ENCODE measurements at regions not wholly inside any gene's neighbourhood (a gene's known extent, or its start where the extent isn't known, plus 50 kb on each side); places are given as distances from the start of the nearest gene placed in this dataset.

DNA sequence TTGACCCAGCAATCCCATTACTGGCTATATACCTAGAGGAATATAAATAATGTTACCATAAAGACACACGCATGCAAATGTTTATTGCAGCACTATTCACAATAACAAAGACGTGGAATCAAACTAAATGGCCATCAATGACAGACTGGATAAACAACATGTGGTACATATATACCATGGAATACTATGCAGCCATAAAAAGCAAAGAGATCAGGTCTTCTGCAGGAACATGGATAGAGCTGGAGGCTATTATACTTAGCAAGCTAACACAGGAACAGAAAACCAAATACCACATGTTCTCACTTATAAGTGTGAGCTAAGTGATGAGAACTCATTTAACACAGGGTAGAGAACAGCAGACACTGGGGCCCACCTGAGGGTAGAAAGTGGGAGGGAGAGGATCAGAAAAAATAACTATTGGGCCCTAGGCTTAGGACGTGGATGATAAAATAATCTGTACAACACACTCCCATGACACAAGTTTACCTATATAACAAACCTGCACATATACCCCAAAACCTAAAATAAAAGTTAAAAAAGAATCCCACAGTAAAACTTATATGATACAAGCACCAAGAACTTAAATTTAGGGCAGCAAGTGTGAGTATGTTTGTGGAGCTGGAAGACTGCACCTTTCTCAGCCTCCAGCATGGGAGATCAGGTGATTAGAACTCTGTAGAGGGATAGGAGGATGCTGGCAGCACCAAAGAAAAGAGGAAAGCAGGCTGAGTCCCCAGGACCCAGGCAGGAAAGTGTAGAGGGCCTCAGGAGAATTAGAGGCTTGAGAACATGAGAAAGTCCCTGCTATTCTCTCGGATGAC is 320.8 kb upstream of the USP24 start:
- no peak overlapping the region for H3K27ac ChIP-seq (ENCODE audit: low read length)
- no CpG with 5 or more reads among the region's 4 CpGs for WGBS (ENCODE audit: insufficient coverage, insufficient read length)
- H3K4me3 ChIP-seq (ENCODE audit: low read length), result no peak overlapping the region
- no peak for DNase-seq (ENCODE audit: low read depth, low spot score)
- H3K9me3 ChIP-seq (ENCODE audit: control insufficient read depth, insufficient read depth, low read length), result no peaks in the 10 kb centered on the region
- no peaks in the 10 kb centered on the region for H3K4me1 ChIP-seq (ENCODE audit: control insufficient read depth, insufficient read depth, low read length)
- no peaks in the 10 kb centered on the region for H3K27me3 ChIP-seq (ENCODE audit: control insufficient read depth, insufficient read depth, low read length)
- no peaks in the 10 kb centered on the region for H3K36me3 ChIP-seq (ENCODE audit: control insufficient read depth, insufficient read depth, low read length)

DNA sequence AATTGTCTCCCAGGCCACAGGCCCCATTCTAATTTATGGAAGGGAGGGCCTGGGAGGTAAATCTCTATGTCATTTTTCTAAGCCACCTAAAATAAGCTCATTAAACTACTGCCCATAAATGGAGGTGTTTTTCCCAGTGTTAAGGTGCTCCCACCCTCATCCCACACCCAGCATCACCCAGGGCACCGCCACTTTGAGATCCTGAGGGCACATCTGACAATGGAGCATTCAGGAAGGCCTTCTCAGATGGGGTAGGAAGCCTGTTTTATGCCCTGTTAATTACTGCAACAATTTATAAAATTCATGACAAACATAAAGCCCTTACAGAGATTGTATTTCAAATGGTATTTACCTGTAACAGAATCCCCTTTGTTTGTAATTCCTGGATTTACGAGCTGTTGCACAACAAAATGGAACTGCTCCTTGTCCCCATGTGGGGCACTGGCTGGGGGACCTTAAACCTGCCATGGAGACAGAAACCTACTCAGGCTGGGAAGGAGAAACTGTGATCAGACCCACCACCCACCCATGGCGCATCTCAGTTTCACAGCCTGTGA is 319.5 kb upstream of the USP24 start:
- Histone ChIP-seq H3K4me3 (ENCODE audit: low read length) (no peak overlapping the region), H3K9me3 (ENCODE audit: control insufficient read depth, insufficient read depth, low read length) (no peaks in the 10 kb centered on the region), H3K27me3 (ENCODE audit: control insufficient read depth, insufficient read depth, low read length) (no peaks in the 10 kb centered on the region), H3K27ac (ENCODE audit: low read length) (no peak overlapping the region), H3K36me3 (ENCODE audit: control insufficient read depth, insufficient read depth, low read length) (no peaks in the 10 kb centered on the region), H3K4me1 (ENCODE audit: control insufficient read depth, insufficient read depth, low read length) (no peaks in the 10 kb centered on the region)
- WGBS (ENCODE audit: insufficient coverage, insufficient read length), result no CpG with 5 or more reads among the region's 3 CpGs
- DNase-seq (ENCODE audit: low read depth, low spot score), result no peak

DNA sequence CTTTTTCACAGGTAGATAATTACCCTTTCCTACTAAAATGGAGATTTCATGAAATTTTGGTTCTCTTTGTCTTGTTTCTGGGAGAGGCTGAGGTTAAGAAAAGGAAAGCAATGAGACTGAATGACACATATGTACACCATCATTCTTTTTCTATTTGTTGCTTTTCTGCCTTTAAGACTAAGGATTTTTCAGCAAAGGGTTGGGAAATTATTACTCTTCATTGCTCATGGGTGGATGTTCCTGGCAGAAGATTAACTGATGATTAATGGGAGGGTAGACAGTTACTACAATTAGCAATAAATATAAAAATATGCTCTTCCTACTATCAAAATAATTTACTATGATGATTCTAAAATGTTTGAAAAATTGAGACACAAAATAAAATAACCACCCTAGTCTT is 316.5 kb upstream of the USP24 start:
- H3K36me3 ChIP-seq (ENCODE audit: control insufficient read depth, insufficient read depth, low read length), result no peaks in the 10 kb centered on the region
- H3K4me1 ChIP-seq (ENCODE audit: control insufficient read depth, insufficient read depth, low read length), result no peaks in the 10 kb centered on the region
- H3K27me3 ChIP-seq (ENCODE audit: control insufficient read depth, insufficient read depth, low read length), result no peaks in the 10 kb centered on the region
- H3K27ac ChIP-seq (ENCODE audit: low read length), result no peak overlapping the region
- no peaks in the 10 kb centered on the region for H3K9me3 ChIP-seq (ENCODE audit: control insufficient read depth, insufficient read depth, low read length)
- H3K4me3 ChIP-seq (ENCODE audit: low read length), result no peak overlapping the region
- DNase-seq (ENCODE audit: low read depth, low spot score), result no peak

DNA sequence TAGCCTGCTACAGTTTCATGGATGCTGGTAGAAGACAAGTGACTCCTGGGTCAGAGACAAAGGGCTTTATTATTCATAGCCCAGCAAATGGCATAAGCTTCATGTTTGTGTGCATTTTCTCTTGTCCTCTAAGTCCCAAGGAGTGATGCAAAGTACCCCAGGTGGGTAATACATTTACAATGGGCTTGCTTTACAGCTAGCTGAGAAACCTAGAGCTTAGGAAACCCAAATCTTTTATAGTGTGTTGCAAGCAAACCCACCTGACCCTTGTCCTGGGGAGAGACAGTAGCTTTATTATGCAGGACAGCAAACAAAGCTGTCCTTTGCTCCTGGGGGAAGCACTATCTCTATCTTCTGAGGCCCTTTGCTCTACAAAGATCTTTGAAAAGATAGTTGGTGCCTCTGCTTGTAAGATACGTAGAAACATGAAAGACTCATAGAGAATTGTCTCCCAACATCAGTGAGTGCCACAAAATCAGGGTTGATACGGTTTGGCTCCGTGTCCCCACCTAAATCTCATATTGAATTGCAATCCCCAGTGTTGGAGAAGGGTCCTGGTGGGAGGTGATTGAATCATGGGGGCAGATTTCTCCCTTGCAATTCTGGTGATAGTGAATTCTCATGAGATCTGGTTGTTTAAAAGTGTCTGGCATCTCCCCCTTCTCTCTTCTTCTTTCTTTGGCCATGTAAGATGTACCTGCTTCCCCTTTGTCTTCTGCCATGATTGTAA is 315.8 kb upstream of the USP24 start:
- Histone ChIP-seq H3K27me3 (ENCODE audit: control insufficient read depth, insufficient read depth, low read length) (no peaks in the 10 kb centered on the region), H3K4me3 (ENCODE audit: low read length) (no peak overlapping the region), H3K36me3 (ENCODE audit: control insufficient read depth, insufficient read depth, low read length) (no peaks in the 10 kb centered on the region), H3K4me1 (ENCODE audit: control insufficient read depth, insufficient read depth, low read length) (no peaks in the 10 kb centered on the region), H3K27ac (ENCODE audit: low read length) (no peak overlapping the region), H3K9me3 (ENCODE audit: control insufficient read depth, insufficient read depth, low read length) (no peaks in the 10 kb centered on the region)
- WGBS (ENCODE audit: insufficient coverage, insufficient read length), result no CpG with 5 or more reads among the region's 3 CpGs
- no peak for DNase-seq (ENCODE audit: low read depth, low spot score)

- Histone ChIP-seq H3K9me3 (ENCODE audit: control insufficient read depth, insufficient read depth, low read length) (no peaks in the 10 kb centered on the region), H3K27ac (ENCODE audit: low read length) (no peak overlapping the region), H3K4me1 (ENCODE audit: control insufficient read depth, insufficient read depth, low read length) (no peaks in the 10 kb centered on the region), H3K27me3 (ENCODE audit: control insufficient read depth, insufficient read depth, low read length) (no peaks in the 10 kb centered on the region), H3K36me3 (ENCODE audit: control insufficient read depth, insufficient read depth, low read length) (no peaks in the 10 kb centered on the region), H3K4me3 (ENCODE audit: low read length) (no peak overlapping the region)
- DNase-seq (ENCODE audit: low read depth, low spot score), result no peak
- WGBS (ENCODE audit: insufficient coverage, insufficient read length), result no CpG with 5 or more reads among the region's 4 CpGs
Observed at GRCh38 chr1:55529017-55529416, 313.9 kb upstream of the USP24 start.

DNA sequence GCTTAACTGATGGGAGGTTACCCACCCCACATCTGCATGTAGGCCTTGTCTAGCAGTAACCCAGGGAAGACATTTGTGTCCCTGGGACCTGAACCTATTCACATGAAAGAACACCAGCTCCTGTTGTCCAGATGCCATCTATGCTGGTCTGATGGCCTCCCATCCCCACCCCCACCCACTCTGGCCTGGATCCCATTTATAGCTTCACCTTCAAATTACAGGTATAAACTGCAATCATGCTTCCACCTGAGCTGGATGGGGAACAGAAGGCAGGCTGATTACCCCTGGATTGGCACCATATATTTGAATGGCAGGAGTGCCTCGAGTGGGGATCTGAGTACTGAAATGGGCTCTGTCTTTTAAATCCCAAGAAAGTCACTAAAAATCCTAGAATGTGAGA is 312.7 kb upstream of the USP24 start:
- no peaks in the 10 kb centered on the region for H3K4me1 ChIP-seq (ENCODE audit: control insufficient read depth, insufficient read depth, low read length)
- no peak for DNase-seq (ENCODE audit: low read depth, low spot score)
- WGBS (ENCODE audit: insufficient coverage, insufficient read length), result no CpG with 5 or more reads among the region's 1 CpG
- H3K27ac ChIP-seq (ENCODE audit: low read length), result no peak overlapping the region
- H3K4me3 ChIP-seq (ENCODE audit: low read length), result no peak overlapping the region
- H3K9me3 ChIP-seq (ENCODE audit: control insufficient read depth, insufficient read depth, low read length), result no peaks in the 10 kb centered on the region
- no peaks in the 10 kb centered on the region for H3K36me3 ChIP-seq (ENCODE audit: control insufficient read depth, insufficient read depth, low read length)
- no peaks in the 10 kb centered on the region for H3K27me3 ChIP-seq (ENCODE audit: control insufficient read depth, insufficient read depth, low read length)

DNA sequence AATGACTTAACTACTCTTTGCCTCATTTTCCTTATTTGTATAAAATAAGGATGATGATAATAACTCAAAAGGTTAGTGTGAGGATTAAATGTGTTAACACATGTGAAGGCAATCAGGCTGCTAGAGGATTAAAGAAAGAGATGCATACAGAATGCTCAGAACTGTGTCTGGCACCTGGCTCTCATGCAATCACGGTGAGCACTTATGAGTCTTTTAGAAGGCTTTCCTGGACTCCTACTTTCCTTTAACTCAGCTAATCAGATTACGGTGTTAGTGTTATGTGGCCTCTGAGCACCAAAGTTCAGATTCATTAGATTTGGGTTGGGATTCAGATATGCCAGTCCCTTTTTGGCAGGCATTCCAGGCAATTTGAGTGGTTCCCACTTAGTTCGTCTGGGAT is 311.6 kb upstream of the USP24 start:
- no peaks in the 10 kb centered on the region for H3K4me1 ChIP-seq (ENCODE audit: control insufficient read depth, insufficient read depth, low read length)
- WGBS (ENCODE audit: insufficient coverage, insufficient read length), result no CpG with 5 or more reads among the region's 3 CpGs
- no peak overlapping the region for H3K27ac ChIP-seq (ENCODE audit: low read length)
- H3K9me3 ChIP-seq (ENCODE audit: control insufficient read depth, insufficient read depth, low read length), result no peaks in the 10 kb centered on the region
- no peaks in the 10 kb centered on the region for H3K36me3 ChIP-seq (ENCODE audit: control insufficient read depth, insufficient read depth, low read length)
- DNase-seq (ENCODE audit: low read depth, low spot score), result no peak
- no peaks in the 10 kb centered on the region for H3K27me3 ChIP-seq (ENCODE audit: control insufficient read depth, insufficient read depth, low read length)
- no peak overlapping the region for H3K4me3 ChIP-seq (ENCODE audit: low read length)

DNA sequence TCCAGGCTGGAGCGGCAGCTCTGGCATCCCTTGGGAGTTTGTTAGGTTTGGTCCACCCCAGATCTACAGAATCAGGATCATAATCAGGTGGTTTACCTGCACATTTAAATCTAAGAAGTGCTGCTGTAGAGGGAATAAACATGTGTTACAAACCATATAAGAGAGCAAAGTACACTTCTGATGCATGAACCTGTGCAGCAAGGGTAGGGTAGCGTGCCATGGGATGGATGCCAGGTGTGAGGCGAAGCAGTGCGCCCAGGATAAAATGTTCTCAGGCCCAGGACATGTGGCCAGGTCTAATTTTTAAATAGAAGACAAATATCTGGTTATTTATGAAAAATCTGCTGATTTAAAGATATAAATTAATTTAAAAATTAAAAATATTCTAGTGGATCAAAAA is 308.8 kb upstream of the USP24 start:
- H3K27ac ChIP-seq (ENCODE audit: low read length), result no peak overlapping the region
- no CpG with 5 or more reads among the region's 4 CpGs for WGBS (ENCODE audit: insufficient coverage, insufficient read length)
- H3K9me3 ChIP-seq (ENCODE audit: control insufficient read depth, insufficient read depth, low read length), result no peaks in the 10 kb centered on the region
- no peaks in the 10 kb centered on the region for H3K36me3 ChIP-seq (ENCODE audit: control insufficient read depth, insufficient read depth, low read length)
- no peaks in the 10 kb centered on the region for H3K27me3 ChIP-seq (ENCODE audit: control insufficient read depth, insufficient read depth, low read length)
- no peaks in the 10 kb centered on the region for H3K4me1 ChIP-seq (ENCODE audit: control insufficient read depth, insufficient read depth, low read length)
- DNase-seq (ENCODE audit: low read depth, low spot score), result no peak
- no peak overlapping the region for H3K4me3 ChIP-seq (ENCODE audit: low read length)

GRCh38 chr1:55522982-55523381 is 307.8 kb upstream of the USP24 start:
- no CpG with 5 or more reads among the region's 2 CpGs for WGBS (ENCODE audit: insufficient coverage, insufficient read length)
- DNase-seq (ENCODE audit: low read depth, low spot score), result no peak

GRCh38 chr1:55522353-55522903 is 307.3 kb upstream of the USP24 start:
- DNase-seq (ENCODE audit: low read depth, low spot score), result no peak
- no peaks in the 10 kb centered on the region for H3K4me1 ChIP-seq (ENCODE audit: control insufficient read depth, insufficient read depth, low read length)
- H3K4me3 ChIP-seq (ENCODE audit: low read length), result no peak overlapping the region
- no peak overlapping the region for H3K27ac ChIP-seq (ENCODE audit: low read length)
- H3K27me3 ChIP-seq (ENCODE audit: control insufficient read depth, insufficient read depth, low read length), result no peaks in the 10 kb centered on the region
- no peaks in the 10 kb centered on the region for H3K36me3 ChIP-seq (ENCODE audit: control insufficient read depth, insufficient read depth, low read length)
- WGBS (ENCODE audit: insufficient coverage, insufficient read length), result no CpG with 5 or more reads among the region's 7 CpGs
- H3K9me3 ChIP-seq (ENCODE audit: control insufficient read depth, insufficient read depth, low read length), result no peaks in the 10 kb centered on the region

More at GRCh38 chr1:55522982-55523381, 307.8 kb upstream of the USP24 start:
- Histone ChIP-seq H3K27me3 (ENCODE audit: control insufficient read depth, insufficient read depth, low read length) (no peaks in the 10 kb centered on the region), H3K36me3 (ENCODE audit: control insufficient read depth, insufficient read depth, low read length) (no peaks in the 10 kb centered on the region), H3K4me3 (ENCODE audit: low read length) (no peak overlapping the region), H3K9me3 (ENCODE audit: control insufficient read depth, insufficient read depth, low read length) (no peaks in the 10 kb centered on the region), H3K27ac (ENCODE audit: low read length) (no peak overlapping the region), H3K4me1 (ENCODE audit: control insufficient read depth, insufficient read depth, low read length) (no peaks in the 10 kb centered on the region)
